Breast epithelium (tissue), 3 donors: ENCODE measurements at regions not wholly inside any gene's neighbourhood (a gene's known extent, or its start where the extent isn't known, plus 50 kb on each side); places are given as distances from the start of the nearest gene placed in this dataset.

Experiments used
- CTCF ChIP-seq, 3 donors: fragments of 450-650 bp; IDR thresholded peaks; one replicate each; pipeline ENCODE4 v1.5.1; 2016 to 2017; ENCODE audit warnings: antibody characterized with exemption in 3 of 3, mild to moderate bottlenecking in 3 of 3, moderate library complexity in 3 of 3
- POLR2A ChIP-seq: fragments of 450-650 bp; IDR thresholded peaks from one replicate; pipeline ENCODE4 v1.6.1; 2016; ENCODE audit warnings: antibody characterized with exemption, mild to moderate bottlenecking, moderate library complexity
- POLR2AphosphoS5 ChIP-seq, 3 donors: sonication (generic); formaldehyde crosslinking; IDR thresholded peaks; one replicate each; pipeline ENCODE4 v1.6.1; 2017; ENCODE audit warnings: antibody characterized with exemption in 3 of 3

- TF ChIP-seq POLR2AphosphoS5 (IDR thresholded peaks at IDR 0.05): no peak
- TF ChIP-seq POLR2A: no peak
- no peak for TF ChIP-seq CTCF (IDR thresholded peaks at IDR 0.05)
These were observed 146.3 kb upstream of the THUMPD2 start for GRCh38 chr2:39925312-39925711.
